Karpas-422 (cell line): ENCODE measurements at regions not wholly inside any gene's neighbourhood (a gene's known extent, or its start where the extent isn't known, plus 50 kb on each side); places are given as distances from the start of the nearest gene placed in this dataset.

ENCODE experiments used
- DNase-seq: peaks from one replicate; pipeline ENCODE4 v3.0.0-alpha.2; 2015
- H2AFZ ChIP-seq: fragments of 200-600 bp; sonication (generic); 2 replicates; pipeline ENCODE4 v1.6.1; 2014; ENCODE audit warnings: antibody characterized with exemption, low read length, mixed read lengths
- H3K27ac ChIP-seq: fragments of 200-600 bp; sonication (generic); 2 replicates; pipeline ENCODE4 v1.5.1; 2014; ENCODE audit warnings: mild to moderate bottlenecking, low read length, moderate library complexity
- H3K27me3 ChIP-seq: fragments of 200-600 bp; sonication (generic); 2 replicates; pipeline ENCODE4 v1.6.1; 2014; ENCODE audit warnings: low read length, mixed read lengths
- H3K36me3 ChIP-seq: fragments of 200-600 bp; sonication (generic); 2 replicates; pipeline ENCODE4 v1.6.1; 2014; ENCODE audit warnings: low read length, mixed read lengths; ENCODE audit not compliant: insufficient read depth
- H3K4me1 ChIP-seq: fragments of 200-600 bp; sonication (generic); 2 replicates; pipeline ENCODE4 v1.6.1; 2014; ENCODE audit warnings: mild to moderate bottlenecking, low read length, mixed read lengths
- H3K4me2 ChIP-seq: fragments of 200-600 bp; sonication (generic); 2 replicates; pipeline ENCODE4 v1.6.1; 2014; ENCODE audit warnings: low read length, low read depth, mild to moderate bottlenecking; ENCODE audit not compliant: poor library complexity, severe bottlenecking
- H3K4me3 ChIP-seq: fragments of 200-600 bp; sonication (generic); 2 replicates; pipeline ENCODE4 v1.5.1; 2014; ENCODE audit warnings: mild to moderate bottlenecking, antibody characterized with exemption, low read length, mixed read lengths
- H3K79me2 ChIP-seq: fragments of 200-600 bp; sonication (generic); 2 replicates; pipeline ENCODE4 v1.6.1; 2014; ENCODE audit warnings: mild to moderate bottlenecking, low read length, mixed read lengths
- H3K9ac ChIP-seq: fragments of 200-600 bp; sonication (generic); 2 replicates; pipeline ENCODE4 v1.6.0; 2014; ENCODE audit warnings: low read length
- H3K9me2 ChIP-seq: fragments of 200-600 bp; sonication (generic), shearing (Covaris generic); replicated peaks from 2 replicates; pipeline ENCODE4 v1.6.0; 2014; ENCODE audit warnings: mild to moderate bottlenecking, low read length, moderate library complexity; ENCODE audit not compliant: insufficient read depth
- H3K9me3 ChIP-seq: fragments of 300-700, 200-600 bp; sonication (generic); 2 replicates; pipeline ENCODE4 v1.6.1; 2014; ENCODE audit warnings: low read length, mixed read lengths
- H4K20me1 ChIP-seq: fragments of 200-600 bp; sonication (generic); 2 replicates; pipeline ENCODE4 v1.6.1; 2014; ENCODE audit warnings: mild to moderate bottlenecking, antibody characterized with exemption, low read length, low read depth; ENCODE audit not compliant: insufficient read depth

- no peaks in the 10 kb centered on the region for H3K4me1 ChIP-seq
- H3K79me2 ChIP-seq = no peaks in the 10 kb centered on the region
- no peak overlapping the region for H3K27ac ChIP-seq
- DNase-seq = no peak
- H4K20me1 ChIP-seq = no peaks in the 10 kb centered on the region
- H3K9me3 ChIP-seq = no peaks in the 10 kb centered on the region
- no peak overlapping the region for H3K4me3 ChIP-seq
- H3K9me2 ChIP-seq = no peaks in the 10 kb centered on the region
- H3K9ac ChIP-seq = no peak overlapping the region
- no peaks in the 10 kb centered on the region for H3K27me3 ChIP-seq
- H3K36me3 ChIP-seq = no peaks in the 10 kb centered on the region
- no peak overlapping the region for H3K4me2 ChIP-seq
- H2AFZ ChIP-seq = no peak overlapping the region
These were observed 561.2 kb downstream of the HAO1 start for GRCh38 chr20:7378864-7379605.

GRCh38 chr20:7379621-7380220, 560.5 kb downstream of the HAO1 start:
- Histone ChIP-seq H3K27ac (no peak overlapping the region), H3K4me3 (no peak overlapping the region), H3K79me2 (no peaks in the 10 kb centered on the region), H3K4me1 (no peaks in the 10 kb centered on the region), H3K27me3 (no peaks in the 10 kb centered on the region), H2AFZ (no peak overlapping the region), H3K36me3 (no peaks in the 10 kb centered on the region), H3K9me3 (no peaks in the 10 kb centered on the region), H3K4me2 (no peak overlapping the region), H4K20me1 (no peaks in the 10 kb centered on the region), H3K9me2 (no peaks in the 10 kb centered on the region), H3K9ac (no peak overlapping the region)
- DNase-seq = no peak

- no peaks in the 10 kb centered on the region for H3K9me2 ChIP-seq
- no peaks in the 10 kb centered on the region for H3K79me2 ChIP-seq
- H2AFZ ChIP-seq = no peak overlapping the region
- no peaks in the 10 kb centered on the region for H3K27me3 ChIP-seq
- H3K27ac ChIP-seq = no peak overlapping the region
- no peak overlapping the region for H3K9ac ChIP-seq
- no peaks in the 10 kb centered on the region for H3K4me1 ChIP-seq
- no peaks in the 10 kb centered on the region for H3K36me3 ChIP-seq
- H3K4me3 ChIP-seq = no peak overlapping the region
- H3K4me2 ChIP-seq = no peak overlapping the region
- no peaks in the 10 kb centered on the region for H4K20me1 ChIP-seq
- H3K9me3 ChIP-seq = peaks cover 6% of the 10 kb centered on the region; the same call in 1 of the 2 replicates
- no peak for DNase-seq
These were observed 557.0 kb downstream of the HAO1 start for GRCh38 chr20:7383216-7383615.

GRCh38 chr20:7387638-7388193, 552.5 kb downstream of the HAO1 start:
- no peaks in the 10 kb centered on the region for H3K36me3 ChIP-seq
- no peak overlapping the region for H3K9ac ChIP-seq
- H2AFZ ChIP-seq = no peak overlapping the region
- H4K20me1 ChIP-seq = no peaks in the 10 kb centered on the region
- H3K4me3 ChIP-seq = no peak overlapping the region
- H3K27ac ChIP-seq = no peak overlapping the region
- no peak overlapping the region for H3K4me2 ChIP-seq
- H3K4me1 ChIP-seq = no peaks in the 10 kb centered on the region
- no peaks in the 10 kb centered on the region for H3K27me3 ChIP-seq
- no peaks in the 10 kb centered on the region for H3K9me2 ChIP-seq
- no peaks in the 10 kb centered on the region for H3K79me2 ChIP-seq
- DNase-seq = no peak
- peaks cover 9% of the 10 kb centered on the region; the same call in 1 of the 2 replicates for H3K9me3 ChIP-seq

- H3K9ac ChIP-seq = no peak overlapping the region
- no peaks in the 10 kb centered on the region for H3K36me3 ChIP-seq
- H3K4me1 ChIP-seq = no peaks in the 10 kb centered on the region
- no peak for DNase-seq
- peaks cover 9% of the 10 kb centered on the region; the same call in 1 of the 2 replicates for H3K9me3 ChIP-seq
- no peaks in the 10 kb centered on the region for H3K27me3 ChIP-seq
- H3K4me2 ChIP-seq = no peak overlapping the region
- H4K20me1 ChIP-seq = no peaks in the 10 kb centered on the region
- H3K9me2 ChIP-seq = no peaks in the 10 kb centered on the region
- H2AFZ ChIP-seq = no peak overlapping the region
- H3K79me2 ChIP-seq = no peaks in the 10 kb centered on the region
- H3K27ac ChIP-seq = no peak overlapping the region
- H3K4me3 ChIP-seq = no peak overlapping the region
These were observed 551.0 kb downstream of the HAO1 start for GRCh38 chr20:7389216-7389615.

GRCh38 chr20:7392542-7393206, 547.6 kb downstream of the HAO1 start:
- no peak overlapping the region for H3K27ac ChIP-seq
- no peaks in the 10 kb centered on the region for H3K36me3 ChIP-seq
- H3K9me3 ChIP-seq = peaks cover 10% of the 10 kb centered on the region; the same call in 1 of the 2 replicates
- no peaks in the 10 kb centered on the region for H3K79me2 ChIP-seq
- H3K9me2 ChIP-seq = no peaks in the 10 kb centered on the region
- H3K9ac ChIP-seq = no peak overlapping the region
- no peak overlapping the region for H3K4me2 ChIP-seq
- H3K4me3 ChIP-seq = no peak overlapping the region
- no peaks in the 10 kb centered on the region for H3K4me1 ChIP-seq
- no peaks in the 10 kb centered on the region for H4K20me1 ChIP-seq
- DNase-seq = no peak
- no peak overlapping the region for H2AFZ ChIP-seq
- no peaks in the 10 kb centered on the region for H3K27me3 ChIP-seq

GRCh38 chr20:7399114-7399513, 541.1 kb downstream of the HAO1 start:
- Histone ChIP-seq H3K27ac (no peak overlapping the region), H2AFZ (no peak overlapping the region), H3K36me3 (no peaks in the 10 kb centered on the region), H3K4me1 (no peaks in the 10 kb centered on the region), H3K4me3 (no peak overlapping the region), H3K4me2 (no peak overlapping the region), H3K79me2 (no peaks in the 10 kb centered on the region), H3K27me3 (no peaks in the 10 kb centered on the region), H4K20me1 (no peaks in the 10 kb centered on the region), H3K9me2 (no peaks in the 10 kb centered on the region), H3K9me3 (peaks cover 21% of the 10 kb centered on the region), H3K9ac (no peak overlapping the region)
- DNase-seq = no peak

- Histone ChIP-seq H3K27me3 (no peaks in the 10 kb centered on the region), H3K79me2 (no peaks in the 10 kb centered on the region), H3K36me3 (no peaks in the 10 kb centered on the region), H4K20me1 (no peaks in the 10 kb centered on the region), H3K9ac (no peak overlapping the region), H3K4me3 (no peak overlapping the region), H3K9me2 (no peaks in the 10 kb centered on the region), H2AFZ (0 out of 2 replicates have a peak overlapping the region, but pooled peaks have one; percentile 28), H3K4me2 (no peak overlapping the region), H3K4me1 (no peaks in the 10 kb centered on the region), H3K9me3 (peaks cover 21% of the 10 kb centered on the region), H3K27ac (no peak overlapping the region)
- no peak for DNase-seq
These were observed 540.7 kb downstream of the HAO1 start for GRCh38 chr20:7399575-7399974.
